ENCODE measurements at regions not wholly inside any gene's neighbourhood (a gene's known extent, or its start where the extent isn't known, plus 50 kb on each side); places are given as distances from the start of the nearest gene placed in this dataset.

GRCh38 chr2:21438949-21439348, 315.2 kb downstream of the TDRD15 start:
- TF ChIP-seq, protein P1, sequence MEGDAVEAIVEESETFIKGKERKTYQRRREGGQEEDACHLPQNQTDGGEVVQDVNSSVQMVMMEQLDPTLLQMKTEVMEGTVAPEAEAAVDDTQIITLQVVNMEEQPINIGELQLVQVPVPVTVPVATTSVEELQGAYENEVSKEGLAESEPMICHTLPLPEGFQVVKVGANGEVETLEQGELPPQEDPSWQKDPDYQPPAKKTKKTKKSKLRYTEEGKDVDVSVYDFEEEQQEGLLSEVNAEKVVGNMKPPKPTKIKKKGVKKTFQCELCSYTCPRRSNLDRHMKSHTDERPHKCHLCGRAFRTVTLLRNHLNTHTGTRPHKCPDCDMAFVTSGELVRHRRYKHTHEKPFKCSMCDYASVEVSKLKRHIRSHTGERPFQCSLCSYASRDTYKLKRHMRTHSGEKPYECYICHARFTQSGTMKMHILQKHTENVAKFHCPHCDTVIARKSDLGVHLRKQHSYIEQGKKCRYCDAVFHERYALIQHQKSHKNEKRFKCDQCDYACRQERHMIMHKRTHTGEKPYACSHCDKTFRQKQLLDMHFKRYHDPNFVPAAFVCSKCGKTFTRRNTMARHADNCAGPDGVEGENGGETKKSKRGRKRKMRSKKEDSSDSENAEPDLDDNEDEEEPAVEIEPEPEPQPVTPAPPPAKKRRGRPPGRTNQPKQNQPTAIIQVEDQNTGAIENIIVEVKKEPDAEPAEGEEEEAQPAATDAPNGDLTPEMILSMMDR (IDR thresholded peaks at IDR 0.05; ENCODE audit: borderline replicate concordance, extremely low read depth, low read length, poor library complexity, severe bottlenecking): no peak
- no peak for TF ChIP-seq EZH2 (IDR thresholded peaks at IDR 0.05; ENCODE audit: borderline replicate concordance, low read depth, low read length, severe bottlenecking)

Data from DND-41 (cell line).